Colonic mucosa (tissue), 4 donors: ENCODE measurements at regions not wholly inside any gene's neighbourhood (a gene's known extent, or its start where the extent isn't known, plus 50 kb on each side); places are given as distances from the start of the nearest gene placed in this dataset.

Experiments
- DNase-seq: peaks from one replicate; pipeline ENCODE4 v3.0.0-alpha.2; 2020
- H3K27ac ChIP-seq: fragments of 200-600 bp; one replicate; pipeline ENCODE4 v1.8.0; 2021
- H3K27me3 ChIP-seq: fragments of 200-600 bp; one replicate; pipeline ENCODE4 v1.8.0; 2021
- H3K36me3 ChIP-seq: fragments of 200-600 bp; one replicate; pipeline ENCODE4 v1.8.0; 2021
- H3K4me1 ChIP-seq: fragments of 200-600 bp; one replicate; pipeline ENCODE4 v1.8.0; 2021; ENCODE audit warnings: mild to moderate bottlenecking
- H3K4me3 ChIP-seq: fragments of 200-600 bp; one replicate; pipeline ENCODE4 v1.8.0; 2021
- H3K9ac ChIP-seq, 2 donors: one replicate each; pipeline ENCODE4 v1.7.0; 2013; ENCODE audit warnings: control low read depth in 2 of 2, low read depth in 2 of 2, low read length in 2 of 2
- H3K9me3 ChIP-seq: fragments of 200-600 bp; one replicate; pipeline ENCODE4 v1.8.0; 2021
- intact Hi-C: fragments of 100-400 bp; cut with DNase I; formaldehyde crosslinking; loops from one replicate; pipeline ENCODE4 v1.14.1; 2022
- TF ChIP-seq, protein P1 (sequence below): fragments of 200-600 bp; IDR thresholded peaks from one replicate; pipeline ENCODE4 v1.8.0; 2022; ENCODE audit warnings: antibody characterized with exemption, mild to moderate bottlenecking
- donor health status: healthy.
- donor health status: DM: no; HTN: no; CAD: no.
- donor health status: DM: no; HTN: no; CAD: no.

DNA sequence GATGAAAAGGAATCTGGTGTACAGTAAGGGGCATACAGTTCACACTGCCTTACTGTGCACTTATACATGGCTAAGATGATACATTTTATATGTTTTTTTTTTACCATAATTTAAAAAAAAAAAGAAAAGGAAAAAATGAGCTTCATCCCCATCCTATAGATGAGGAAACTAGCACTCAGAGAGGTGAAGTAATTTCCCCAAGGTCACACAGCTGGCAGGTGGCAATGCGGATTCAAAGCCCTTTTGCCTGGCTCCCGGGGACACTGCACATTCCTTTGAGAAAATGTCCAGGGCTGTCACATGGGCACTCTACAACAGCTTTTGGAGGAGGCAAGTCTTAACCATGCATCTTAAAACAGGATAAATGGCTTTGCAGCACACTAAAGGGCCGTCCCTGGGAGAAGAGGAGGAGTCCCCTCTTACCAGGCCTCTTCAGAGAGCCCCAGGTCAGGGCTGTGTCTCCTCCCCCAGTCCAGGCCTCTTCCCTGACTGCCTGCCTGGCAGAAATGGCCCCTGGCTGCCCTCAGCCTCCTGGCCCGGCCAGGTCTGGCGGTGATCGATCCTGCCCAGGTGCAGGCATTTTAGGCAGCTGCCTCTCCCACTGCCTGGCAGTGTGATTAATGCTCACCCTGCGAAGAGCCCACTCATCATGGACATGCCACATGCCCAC, 95.1 kb upstream of the LINGO1 start:
- intact Hi-C loops = no loop called here
- no peak overlapping the region for H3K4me3 ChIP-seq
- TF ChIP-seq, protein P1, sequence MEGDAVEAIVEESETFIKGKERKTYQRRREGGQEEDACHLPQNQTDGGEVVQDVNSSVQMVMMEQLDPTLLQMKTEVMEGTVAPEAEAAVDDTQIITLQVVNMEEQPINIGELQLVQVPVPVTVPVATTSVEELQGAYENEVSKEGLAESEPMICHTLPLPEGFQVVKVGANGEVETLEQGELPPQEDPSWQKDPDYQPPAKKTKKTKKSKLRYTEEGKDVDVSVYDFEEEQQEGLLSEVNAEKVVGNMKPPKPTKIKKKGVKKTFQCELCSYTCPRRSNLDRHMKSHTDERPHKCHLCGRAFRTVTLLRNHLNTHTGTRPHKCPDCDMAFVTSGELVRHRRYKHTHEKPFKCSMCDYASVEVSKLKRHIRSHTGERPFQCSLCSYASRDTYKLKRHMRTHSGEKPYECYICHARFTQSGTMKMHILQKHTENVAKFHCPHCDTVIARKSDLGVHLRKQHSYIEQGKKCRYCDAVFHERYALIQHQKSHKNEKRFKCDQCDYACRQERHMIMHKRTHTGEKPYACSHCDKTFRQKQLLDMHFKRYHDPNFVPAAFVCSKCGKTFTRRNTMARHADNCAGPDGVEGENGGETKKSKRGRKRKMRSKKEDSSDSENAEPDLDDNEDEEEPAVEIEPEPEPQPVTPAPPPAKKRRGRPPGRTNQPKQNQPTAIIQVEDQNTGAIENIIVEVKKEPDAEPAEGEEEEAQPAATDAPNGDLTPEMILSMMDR = no peak
- no peak for DNase-seq
- no peaks in the 10 kb centered on the region for H3K27me3 ChIP-seq
- no peak overlapping the region for H3K27ac ChIP-seq
- H3K9me3 ChIP-seq = no peaks in the 10 kb centered on the region
- no peaks in the 10 kb centered on the region for H3K4me1 ChIP-seq
- H3K36me3 ChIP-seq = no peaks in the 10 kb centered on the region
- H3K9ac ChIP-seq = no peak overlapping the region

DNA sequence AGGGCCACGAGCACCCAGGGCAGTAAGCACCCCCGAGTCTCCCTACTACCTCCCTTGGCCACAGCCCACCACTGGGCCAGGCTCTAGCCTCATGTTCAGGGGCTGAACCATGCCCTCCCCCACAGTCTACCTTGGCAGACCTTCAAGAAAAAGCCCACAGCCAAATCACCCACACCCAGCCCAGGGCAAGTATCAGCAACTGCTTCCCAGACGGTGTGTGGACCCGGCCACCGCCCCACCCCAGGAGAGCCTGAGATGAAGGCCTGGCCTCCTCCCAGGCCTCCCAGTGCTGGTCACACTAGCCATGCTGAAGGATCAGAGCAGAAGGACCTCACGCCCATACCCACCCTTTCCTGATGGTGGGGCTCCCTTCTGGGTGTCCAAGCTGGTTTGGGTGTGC, 92.0 kb upstream of the LINGO1 start:
- Histone ChIP-seq H3K27me3 (no peaks in the 10 kb centered on the region), H3K36me3 (no peaks in the 10 kb centered on the region), H3K9me3 (no peaks in the 10 kb centered on the region), H3K4me3 (no peak overlapping the region), H3K9ac (no peak overlapping the region), H3K4me1 (no peaks in the 10 kb centered on the region), H3K27ac (no peak overlapping the region)
- intact Hi-C loops = no loop called here
- TF ChIP-seq, protein P1 = no peak
- no peak for DNase-seq

DNA sequence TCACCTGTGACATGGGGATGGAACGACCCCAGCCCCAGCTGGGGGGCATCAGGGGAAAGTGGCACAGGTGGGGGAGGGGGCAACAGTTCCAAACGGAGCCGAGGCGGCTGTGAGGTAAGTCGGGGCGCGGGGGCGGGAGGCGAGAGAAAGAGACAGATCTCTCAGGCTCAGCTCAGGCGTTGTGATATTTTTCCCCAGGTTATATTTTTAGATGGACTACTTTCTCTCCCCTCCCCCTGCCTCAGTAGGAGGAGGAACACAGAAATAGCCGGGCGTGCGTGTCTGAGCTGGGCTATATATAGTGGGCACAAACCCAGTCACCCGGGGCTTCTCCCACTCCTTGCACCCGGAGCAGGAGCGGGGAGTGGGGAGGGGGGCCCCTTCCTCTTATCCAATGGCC, 91.0 kb upstream of the LINGO1 start:
- H3K9ac ChIP-seq = no peak overlapping the region
- TF ChIP-seq, protein P1 = no peak
- no peak overlapping the region for H3K27ac ChIP-seq
- no peaks in the 10 kb centered on the region for H3K9me3 ChIP-seq
- no peak overlapping the region for H3K4me3 ChIP-seq
- no peak for DNase-seq
- H3K36me3 ChIP-seq = no peaks in the 10 kb centered on the region
- no peaks in the 10 kb centered on the region for H3K4me1 ChIP-seq
- no peaks in the 10 kb centered on the region for H3K27me3 ChIP-seq
- intact Hi-C loops = no loop called here

DNA sequence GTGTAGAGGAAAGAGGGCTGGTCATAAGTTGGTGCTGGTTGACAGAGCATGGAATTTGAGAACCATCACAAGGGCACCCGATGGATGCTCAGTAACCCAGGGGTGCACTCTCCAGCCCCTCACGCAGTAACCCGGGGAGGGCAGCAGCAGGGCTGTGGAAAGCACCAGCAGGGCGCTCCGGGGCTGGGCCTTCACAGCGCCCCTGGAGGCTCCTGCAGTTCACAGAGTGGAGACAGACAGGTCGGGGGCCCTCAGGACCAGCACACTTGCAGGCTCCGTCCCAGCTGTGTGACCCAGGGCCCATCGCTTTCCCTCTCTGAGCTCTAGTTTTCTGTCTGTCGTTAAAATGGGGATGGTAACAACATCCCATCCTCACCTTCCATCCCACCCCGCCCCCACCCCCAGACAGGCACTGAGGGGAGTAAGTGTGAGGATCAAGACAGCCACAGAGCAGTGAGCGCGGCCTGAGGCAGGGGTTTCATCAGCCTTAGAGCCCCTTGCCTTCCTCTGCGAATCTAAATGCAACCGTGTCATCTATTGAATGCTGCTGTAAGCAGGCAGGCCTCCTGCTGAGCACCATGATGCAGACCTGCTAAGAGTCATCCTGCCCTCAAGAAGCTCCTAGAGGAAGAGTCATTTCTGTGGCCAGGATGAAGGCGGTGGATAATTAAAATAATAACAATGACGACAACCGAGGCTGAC, 90.2 kb upstream of the LINGO1 start:
- no peak for DNase-seq
- H3K9ac ChIP-seq = no peak overlapping the region
- TF ChIP-seq, protein P1 = no peak
- no peaks in the 10 kb centered on the region for H3K27me3 ChIP-seq
- intact Hi-C loops = no loop called here
- no peaks in the 10 kb centered on the region for H3K4me1 ChIP-seq
- H3K36me3 ChIP-seq = no peaks in the 10 kb centered on the region
- H3K27ac ChIP-seq = no peak overlapping the region
- no peak overlapping the region for H3K4me3 ChIP-seq
- no peaks in the 10 kb centered on the region for H3K9me3 ChIP-seq

DNA sequence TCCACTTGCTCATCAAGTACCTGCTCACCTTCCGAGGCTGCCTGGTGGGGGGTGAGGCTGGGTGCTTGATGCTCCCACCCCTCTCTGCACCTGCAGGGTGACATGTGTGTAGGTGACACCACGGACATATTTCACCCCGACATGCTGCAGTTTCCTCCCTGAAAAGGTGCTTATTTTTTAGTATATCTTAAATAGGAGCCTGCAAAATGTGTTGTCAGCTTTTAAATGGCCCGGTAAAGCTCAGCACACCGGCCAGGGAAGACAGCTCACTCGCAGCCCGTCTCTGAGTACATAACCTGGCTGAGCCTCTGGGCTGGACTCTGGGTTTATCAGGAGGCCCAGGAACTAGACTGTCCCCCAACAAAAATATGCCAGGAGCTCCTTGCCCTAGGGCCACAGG, 89.3 kb upstream of the LINGO1 start:
- H3K4me1 ChIP-seq = no peaks in the 10 kb centered on the region
- no peak overlapping the region for H3K4me3 ChIP-seq
- no peaks in the 10 kb centered on the region for H3K36me3 ChIP-seq
- H3K9ac ChIP-seq = no peak overlapping the region
- intact Hi-C loops = no loop called here
- TF ChIP-seq, protein P1 = no peak
- DNase-seq = no peak
- no peak overlapping the region for H3K27ac ChIP-seq
- no peaks in the 10 kb centered on the region for H3K27me3 ChIP-seq
- H3K9me3 ChIP-seq = no peaks in the 10 kb centered on the region
